Gastroesophageal sphincter (tissue), 4 donors: ENCODE measurements at regions not wholly inside any gene's neighbourhood (a gene's known extent, or its start where the extent isn't known, plus 50 kb on each side); places are given as distances from the start of the nearest gene placed in this dataset.

Source experiments
- ATAC-seq: fragments of 150-250 bp; one replicate; pipeline ENCODE4 v1.9.1; 2016; ENCODE audit warnings: mild to moderate bottlenecking, moderate library complexity
- H3K27ac ChIP-seq, 4 donors: fragments of 200-600 bp; sonication (generic) in 3 of 4; 1 replicate in 3 of 4; 2 replicates in 1 of 4; pipeline ENCODE4 v1.5.1; 2016 to 2019
- H3K27me3 ChIP-seq: fragments of 200-600 bp; sonication (generic); one replicate; pipeline ENCODE4 v1.5.1; 2019
- H3K36me3 ChIP-seq, 2 donors: fragments of 200-600 bp; sonication (generic); one replicate each; pipeline ENCODE4 v1.5.1; 2019; ENCODE audit warnings: control low read depth in 1 of 2
- H3K4me1 ChIP-seq, 3 donors: fragments of 200-600 bp; sonication (generic); 1 replicate in 2 of 3; 2 replicates in 1 of 3; pipeline ENCODE4 v1.5.1; 2016 to 2019; ENCODE audit warnings: control low read depth in 2 of 3
- H3K4me3 ChIP-seq, 2 donors: fragments of 200-600 bp; sonication (generic); one replicate each; pipeline ENCODE4 v1.5.1; 2019; ENCODE audit warnings: mild to moderate bottlenecking in 1 of 2, moderate library complexity in 1 of 2
- H3K9me3 ChIP-seq, 3 donors: fragments of 200-600 bp; sonication (generic); one replicate each; pipeline ENCODE4 v1.5.1; 2017 to 2019; ENCODE audit warnings: control low read depth in 2 of 3
- EP300 ChIP-seq: sonication (generic); formaldehyde crosslinking; IDR thresholded peaks from one replicate; pipeline ENCODE4 v1.6.1; 2017; ENCODE audit warnings: antibody characterized with exemption, mild to moderate bottlenecking
- POLR2A ChIP-seq, 2 donors: fragments of 450-650 bp; IDR thresholded peaks; one replicate each; pipeline ENCODE4 v1.6.1; 2017; ENCODE audit warnings: antibody characterized with exemption in 2 of 2, mild to moderate bottlenecking in 2 of 2, moderate library complexity in 1 of 2
- POLR2AphosphoS5 ChIP-seq: sonication (generic); formaldehyde crosslinking; IDR thresholded peaks from one replicate; pipeline ENCODE4 v1.6.1; 2017; ENCODE audit warnings: antibody characterized with exemption
- WGBS, 2 donors: methylation state at CpG; one replicate each; pipeline ENCODE4 v1.1.5; 2018; ENCODE audit warnings: low coverage in 1 of 2; 5-methylcytosine and 5-hydroxymethylcytosine counted together
- TF ChIP-seq, protein P1 (sequence below), 4 experiments: fragments of 200-600 bp in 2 of 4; fragments of 450-650 bp in 2 of 4; sonication (generic) in 1 of 4; IDR thresholded peaks; one replicate each; pipeline ENCODE4 v1.5.1; 2017 to 2019; ENCODE audit warnings: antibody characterized with exemption in 4 of 4, mild to moderate bottlenecking in 2 of 4, moderate library complexity in 2 of 4

DNA sequence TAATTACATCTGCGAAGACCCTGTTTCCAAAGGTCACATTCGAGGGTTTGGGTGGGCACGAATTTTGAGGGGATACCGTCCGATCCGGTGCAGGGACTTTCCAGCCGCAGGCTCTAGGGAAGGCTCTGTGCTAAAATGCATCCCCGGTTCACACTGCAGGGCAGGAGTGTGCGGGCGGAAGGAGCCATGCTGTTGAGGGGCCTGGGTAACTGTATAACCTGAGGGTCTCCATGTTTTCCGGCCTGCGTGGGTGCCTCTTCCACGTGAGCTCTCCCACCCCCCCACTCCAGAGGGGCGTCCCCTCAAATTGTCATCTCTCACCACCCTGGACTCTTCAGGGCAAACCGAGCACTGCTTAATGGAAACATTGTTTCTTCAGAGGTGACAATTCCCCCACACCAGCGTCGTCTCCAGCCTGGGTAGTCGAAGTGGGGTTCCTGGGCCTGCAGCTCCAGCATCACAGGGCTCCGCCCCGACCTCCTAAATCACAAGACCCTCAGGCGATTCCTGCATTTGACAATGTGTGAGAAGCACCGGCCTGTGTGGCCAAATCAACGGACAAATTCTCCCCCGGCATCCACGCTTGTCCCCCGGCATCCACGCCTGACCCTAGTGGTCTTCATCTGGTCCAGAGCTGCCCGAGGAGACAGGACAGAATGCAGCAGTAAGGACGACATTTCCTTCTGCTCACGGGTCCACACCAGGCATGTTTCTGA, 51.2 kb downstream of the FOXL3 start:
- H3K36me3 ChIP-seq, result no peaks in the 10 kb centered on the region
- TF ChIP-seq, protein P1, sequence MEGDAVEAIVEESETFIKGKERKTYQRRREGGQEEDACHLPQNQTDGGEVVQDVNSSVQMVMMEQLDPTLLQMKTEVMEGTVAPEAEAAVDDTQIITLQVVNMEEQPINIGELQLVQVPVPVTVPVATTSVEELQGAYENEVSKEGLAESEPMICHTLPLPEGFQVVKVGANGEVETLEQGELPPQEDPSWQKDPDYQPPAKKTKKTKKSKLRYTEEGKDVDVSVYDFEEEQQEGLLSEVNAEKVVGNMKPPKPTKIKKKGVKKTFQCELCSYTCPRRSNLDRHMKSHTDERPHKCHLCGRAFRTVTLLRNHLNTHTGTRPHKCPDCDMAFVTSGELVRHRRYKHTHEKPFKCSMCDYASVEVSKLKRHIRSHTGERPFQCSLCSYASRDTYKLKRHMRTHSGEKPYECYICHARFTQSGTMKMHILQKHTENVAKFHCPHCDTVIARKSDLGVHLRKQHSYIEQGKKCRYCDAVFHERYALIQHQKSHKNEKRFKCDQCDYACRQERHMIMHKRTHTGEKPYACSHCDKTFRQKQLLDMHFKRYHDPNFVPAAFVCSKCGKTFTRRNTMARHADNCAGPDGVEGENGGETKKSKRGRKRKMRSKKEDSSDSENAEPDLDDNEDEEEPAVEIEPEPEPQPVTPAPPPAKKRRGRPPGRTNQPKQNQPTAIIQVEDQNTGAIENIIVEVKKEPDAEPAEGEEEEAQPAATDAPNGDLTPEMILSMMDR (IDR thresholded peaks at IDR 0.05), result no peak
- TF ChIP-seq EP300, result no peak
- ATAC-seq, result no peak
- no peaks in the 10 kb centered on the region for H3K27me3 ChIP-seq
- H3K27ac ChIP-seq, result peak overlapping the region in 3 of 4 donors; percentile 7 to 46 (median 37)
- H3K4me1 ChIP-seq, result no peaks in the 10 kb centered on the region
- WGBS, 2 donors, result 51% methylated on average over 4 of the region's 30 CpGs; no CpG with 5 or more reads in 1 of the 2 donors
- no peaks in the 10 kb centered on the region for H3K9me3 ChIP-seq
- H3K4me3 ChIP-seq, result no peak overlapping the region

DNA sequence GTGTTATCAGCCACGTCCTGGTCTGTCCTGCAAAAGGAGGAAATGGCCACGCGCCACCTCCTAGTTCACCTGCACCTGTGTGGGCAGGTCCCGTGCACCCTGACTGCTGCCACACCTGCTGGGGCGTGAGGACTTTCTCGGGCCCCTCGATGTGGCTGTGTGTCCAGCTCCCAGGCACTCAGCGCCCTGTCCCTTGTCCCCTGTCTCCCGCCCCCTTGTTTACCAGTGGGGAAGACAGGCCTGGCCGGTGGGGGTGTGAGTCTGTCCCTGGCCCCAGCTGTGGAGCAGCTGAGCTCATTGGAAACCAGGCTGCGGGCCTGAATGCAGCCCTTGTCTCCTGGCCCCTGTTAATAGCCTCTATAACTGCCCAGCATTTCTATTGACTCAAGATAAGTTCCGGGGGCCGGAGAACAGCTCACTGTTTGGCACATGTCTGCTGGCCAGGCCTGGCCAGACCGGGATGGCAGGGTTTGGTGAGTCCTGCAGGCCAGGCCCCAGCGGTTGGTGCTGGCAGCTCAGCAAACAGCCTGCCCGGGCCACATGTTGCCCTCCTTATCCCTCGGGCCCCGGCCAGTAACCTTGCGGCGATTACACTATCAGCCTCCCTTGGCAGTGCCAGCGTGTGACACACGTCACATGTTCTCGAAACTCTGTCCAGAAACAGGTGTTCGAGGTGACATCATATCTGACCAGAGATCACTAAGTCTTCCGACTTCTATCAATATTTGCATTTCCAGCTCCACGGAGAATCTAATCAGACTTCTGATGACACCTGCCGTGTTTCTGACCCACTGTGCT, 52.1 kb downstream of the FOXL3 start:
- Histone ChIP-seq H3K4me1 (no peaks in the 10 kb centered on the region), H3K9me3 (no peaks in the 10 kb centered on the region), H3K36me3 (no peaks in the 10 kb centered on the region), H3K4me3 (no peak overlapping the region), H3K27me3 (no peaks in the 10 kb centered on the region), H3K27ac (peak overlapping the region in 3 of 4 donors; percentile 51 to 62 (median 60))
- TF ChIP-seq POLR2AphosphoS5 (peak; percentile 9), EP300 (no peak), POLR2A (IDR thresholded peaks at IDR 0.05) (no peak)
- TF ChIP-seq, protein P1 (IDR thresholded peaks at IDR 0.05), result no peak
- peak; percentile 39 for ATAC-seq
- 85% methylated on average over 7 of the region's 27 CpGs; no CpG with 5 or more reads in 1 of the 2 donors for WGBS, 2 donors

DNA sequence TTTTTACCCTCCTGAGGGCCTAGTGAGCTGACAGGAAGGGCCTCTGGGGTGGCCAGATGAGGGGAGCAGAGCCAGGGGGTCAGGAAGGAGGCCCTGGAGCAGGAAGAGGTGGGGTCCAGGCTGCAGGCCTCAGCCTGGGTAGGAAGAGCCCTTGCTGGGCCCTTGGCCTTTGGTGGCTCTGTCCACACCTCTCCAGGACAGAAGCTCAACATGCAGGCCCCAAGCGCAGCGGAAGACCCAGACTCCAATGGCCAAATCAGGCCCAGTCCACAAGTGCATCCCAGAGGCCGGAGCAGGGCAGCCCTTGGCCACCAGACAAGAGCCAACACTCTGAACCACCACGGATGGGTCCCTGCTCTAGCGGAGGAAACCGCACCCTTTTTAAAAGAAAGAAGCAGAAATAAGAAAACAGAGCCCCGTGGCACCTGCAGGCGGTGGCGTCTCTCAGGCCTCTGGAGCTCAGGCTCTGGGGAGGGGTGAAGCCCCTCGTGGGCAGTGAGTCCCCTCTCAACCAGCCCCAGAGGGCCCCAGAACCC, 52.8 kb downstream of the FOXL3 start:
- no peak for ATAC-seq
- TF ChIP-seq, protein P1 (IDR thresholded peaks at IDR 0.05), result no peak
- TF ChIP-seq POLR2A (IDR thresholded peaks at IDR 0.05) (no peak), POLR2AphosphoS5 (no peak), EP300 (no peak)

GRCh38 chr7:343227-343822, 53.4 kb downstream of the FOXL3 start:
- no peaks in the 10 kb centered on the region for H3K27me3 ChIP-seq
- no peaks in the 10 kb centered on the region for H3K9me3 ChIP-seq
- ATAC-seq, result no peak
- H3K36me3 ChIP-seq, result no peaks in the 10 kb centered on the region
- TF ChIP-seq POLR2A (IDR thresholded peaks at IDR 0.05), result no peak
- TF ChIP-seq, protein P1 (IDR thresholded peaks at IDR 0.05), result no peak
- no peak for TF ChIP-seq EP300
- no peak for TF ChIP-seq POLR2AphosphoS5
- 20 to 87% methylated on average over 1 to 3 of the region's 33 CpGs for WGBS, 2 donors
- H3K4me3 ChIP-seq, result no peak overlapping the region
- H3K4me1 ChIP-seq, result no peaks in the 10 kb centered on the region
- H3K27ac ChIP-seq, result peak overlapping the region in 3 of 4 donors; percentile 51 to 62 (median 60)

More for the DNA sequence above, 52.8 kb downstream of the FOXL3 start:
- Histone ChIP-seq H3K36me3 (no peaks in the 10 kb centered on the region), H3K27ac (peak overlapping the region in 3 of 4 donors; percentile 51 to 62 (median 60)), H3K9me3 (no peaks in the 10 kb centered on the region), H3K4me3 (no peak overlapping the region), H3K4me1 (no peaks in the 10 kb centered on the region), H3K27me3 (no peaks in the 10 kb centered on the region)
- 100% methylated on average over 1 of the region's 10 CpGs for WGBS, 2 donors
